Amygdala (tissue), 56 donors: ENCODE measurements at regions not wholly inside any gene's neighbourhood (a gene's known extent, or its start where the extent isn't known, plus 50 kb on each side); places are given as distances from the start of the nearest gene placed in this dataset.
A peak's percentile ranks its signal among the peaks of the same experiment; 100 is the strongest.

Experiments used
- DNase-seq, 56 donors: peaks; one replicate each; lab custom pipeline; 2025; lab: John Stamatoyannopoulos, UW

DNA sequence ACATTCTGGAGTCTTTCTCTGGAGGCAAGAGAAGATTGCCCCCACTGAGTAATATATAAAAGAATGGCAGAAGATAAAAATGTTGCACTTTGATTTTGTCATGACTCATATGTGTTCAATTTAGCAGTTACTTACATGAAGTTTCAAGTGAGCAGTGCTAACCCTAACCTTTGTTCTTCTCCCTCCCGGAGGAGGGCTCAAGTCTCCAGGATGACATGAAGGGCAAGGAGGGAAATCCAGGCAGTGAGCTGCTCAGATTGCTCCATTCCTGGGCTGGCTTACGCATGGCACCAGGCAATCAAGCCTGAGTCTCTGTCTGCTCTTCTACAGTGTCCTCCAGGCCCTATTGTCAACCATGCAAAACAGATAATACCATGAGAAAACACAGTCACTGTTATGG is 322.3 kb downstream of the DUSP6 start:
- no peak for DNase-seq

DNA sequence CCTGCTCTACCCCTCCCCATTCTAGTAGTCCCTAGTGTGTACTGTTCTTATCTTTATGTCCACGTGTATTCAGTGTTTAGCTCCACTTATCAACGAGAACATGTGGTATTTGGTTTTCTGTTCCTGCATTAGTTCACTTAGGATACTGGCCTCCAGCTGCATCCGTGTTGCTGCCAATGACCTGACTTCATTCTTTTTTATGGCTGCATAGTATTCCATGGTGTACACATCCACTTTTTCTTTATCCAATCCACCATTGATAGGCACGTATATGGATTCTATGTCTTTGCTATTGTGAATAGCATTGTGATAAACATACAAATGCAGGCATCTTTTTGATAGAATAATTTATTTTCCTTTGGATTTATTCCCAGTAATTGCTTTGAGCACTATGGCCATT is 327.7 kb downstream of the DUSP6 start:
- no peak for DNase-seq

DNA sequence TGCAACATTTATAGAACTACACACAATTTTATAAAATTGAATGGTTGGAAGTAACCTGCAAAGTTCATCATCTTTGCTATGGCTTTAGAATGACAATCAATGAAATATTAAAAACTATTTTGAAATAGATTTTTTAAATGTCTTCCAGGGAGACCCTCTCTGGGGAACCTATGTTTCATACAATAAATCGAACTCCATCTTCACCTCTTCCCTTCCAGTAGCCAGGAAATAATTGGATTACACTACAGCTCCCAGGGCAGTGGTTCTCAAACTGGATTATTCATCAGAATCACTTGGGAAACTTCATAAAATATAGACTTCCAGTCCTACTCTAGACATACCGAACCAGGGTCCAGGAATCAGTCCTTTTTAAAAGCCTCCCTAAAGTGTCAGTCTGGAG is 328.4 kb downstream of the DUSP6 start:
- DNase-seq, result no peak

GRCh38 chr12:89020689-89021088 is 331.6 kb downstream of the DUSP6 start:
- no peak for DNase-seq

- no peak for DNase-seq
These were observed 332.2 kb downstream of the DUSP6 start for GRCh38 chr12:89020121-89020480.

DNA sequence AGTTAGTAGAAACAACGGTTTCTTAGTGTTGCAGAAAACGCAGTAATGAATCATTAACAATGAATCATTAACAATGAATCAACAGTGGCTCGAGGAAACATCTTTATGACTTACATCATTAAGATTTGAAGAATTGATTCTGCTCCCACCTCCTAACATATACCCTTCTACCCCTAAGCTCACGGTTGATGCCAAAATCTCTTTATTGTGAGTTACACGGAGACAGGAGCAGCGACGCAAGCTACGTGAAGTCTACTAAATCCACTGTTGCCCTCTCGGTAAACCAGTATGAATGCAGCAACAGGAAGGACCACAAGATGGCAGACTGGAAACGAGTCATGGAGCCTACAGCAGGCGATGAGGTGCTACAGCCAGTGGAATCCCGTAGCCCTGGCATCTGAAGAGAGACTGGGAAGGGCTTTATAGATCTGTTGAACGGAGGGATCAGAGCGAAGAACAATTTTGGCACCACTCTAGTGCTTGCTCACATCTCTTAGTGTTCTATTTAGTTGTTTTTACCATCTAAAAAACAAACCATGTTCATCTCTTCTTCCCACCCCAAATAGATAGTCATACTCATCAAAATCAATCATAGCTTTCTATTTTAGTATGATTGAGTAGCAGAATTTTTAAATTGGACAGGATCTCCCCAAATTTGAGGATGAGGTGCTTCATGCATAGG is 332.7 kb downstream of the DUSP6 start:
- peak in 52 of 56 donors; percentile 4 to 87 (median 56) for DNase-seq

- DNase-seq, result peak in 21 of 56 donors; percentile 1 to 65 (median 8)
These were observed 335.1 kb downstream of the DUSP6 start for GRCh38 chr12:89016970-89017778.

DNA sequence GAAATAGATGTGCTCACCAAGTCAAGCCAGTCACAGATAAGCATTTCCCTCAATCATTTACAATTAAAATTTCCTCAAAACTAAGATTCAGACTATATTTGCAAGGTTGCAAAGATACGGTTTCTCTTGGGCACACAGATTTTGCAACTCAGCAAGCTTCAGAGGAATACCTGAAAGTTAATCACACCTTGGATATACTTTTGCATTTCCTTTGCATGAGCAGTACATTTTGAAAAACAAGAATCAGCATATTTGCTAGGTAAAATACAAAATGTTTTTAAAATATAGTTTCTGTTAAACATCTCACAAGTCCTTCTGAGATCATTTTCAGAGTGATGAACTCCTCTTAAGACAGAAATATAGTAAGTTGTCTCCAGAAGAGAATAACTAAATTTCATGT is 336.9 kb downstream of the DUSP6 start:
- no peak for DNase-seq

GRCh38 chr12:88998421-88998820 is 353.9 kb downstream of the DUSP6 start:
- no peak for DNase-seq

- DNase-seq, result no peak
These were observed 356.0 kb downstream of the DUSP6 start for GRCh38 chr12:88996200-88996788.

DNA sequence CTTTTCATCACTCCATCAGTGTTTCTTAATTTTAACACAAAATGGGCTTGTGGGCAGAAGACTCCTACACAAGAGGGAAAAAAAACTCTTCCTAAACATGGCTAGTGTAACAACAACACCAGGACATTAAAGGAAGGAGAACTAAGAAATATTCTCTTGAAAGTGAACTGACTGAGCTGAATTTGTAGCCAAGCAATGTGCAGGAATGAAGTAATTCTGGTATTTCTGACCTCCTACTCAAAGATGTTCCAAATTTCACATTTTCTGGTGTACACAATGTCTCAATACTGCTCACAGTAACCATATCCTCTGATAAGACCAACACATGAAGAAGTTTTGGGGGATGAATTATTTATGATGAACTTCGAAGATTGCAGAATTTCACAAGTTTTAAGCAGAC is 357.3 kb downstream of the DUSP6 start:
- no peak for DNase-seq

DNA sequence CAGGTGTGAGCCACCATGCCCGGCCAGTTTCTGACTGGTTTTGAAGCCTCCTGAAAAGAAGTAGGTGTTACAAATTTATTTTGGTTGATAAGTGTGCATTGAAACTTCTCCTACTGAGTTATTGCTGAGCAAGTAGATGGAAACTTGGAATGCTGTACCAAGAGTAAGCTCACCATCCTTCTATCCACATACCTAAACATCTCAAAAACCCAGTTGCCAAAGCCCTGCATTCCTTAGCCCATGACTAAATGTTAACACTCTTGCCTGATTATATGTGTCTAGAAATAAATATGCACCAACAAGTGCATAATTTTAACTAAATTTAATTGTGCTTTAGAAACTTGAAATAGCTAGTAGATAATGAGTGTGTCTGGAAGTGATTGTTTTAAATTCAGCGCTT is 357.8 kb downstream of the DUSP6 start:
- no peak for DNase-seq

DNA sequence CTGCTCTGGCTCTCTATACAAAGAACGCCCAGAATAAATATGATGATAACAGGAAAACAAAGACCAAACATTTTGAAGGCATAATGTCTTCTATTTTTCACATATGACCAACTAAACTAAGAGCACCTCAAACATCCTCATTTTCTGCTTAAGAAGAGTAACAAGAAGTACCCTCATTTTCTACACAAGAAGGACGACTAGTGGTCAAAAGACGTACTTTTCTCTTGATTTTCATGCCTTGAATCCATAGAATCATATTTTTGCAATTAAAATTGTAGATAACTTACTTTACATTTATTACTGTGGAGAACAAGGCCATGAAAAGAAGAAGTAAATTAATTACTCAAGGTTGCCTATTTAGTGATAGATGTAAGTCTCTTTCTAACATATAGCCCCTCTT is 358.6 kb downstream of the DUSP6 start:
- no peak for DNase-seq

DNA sequence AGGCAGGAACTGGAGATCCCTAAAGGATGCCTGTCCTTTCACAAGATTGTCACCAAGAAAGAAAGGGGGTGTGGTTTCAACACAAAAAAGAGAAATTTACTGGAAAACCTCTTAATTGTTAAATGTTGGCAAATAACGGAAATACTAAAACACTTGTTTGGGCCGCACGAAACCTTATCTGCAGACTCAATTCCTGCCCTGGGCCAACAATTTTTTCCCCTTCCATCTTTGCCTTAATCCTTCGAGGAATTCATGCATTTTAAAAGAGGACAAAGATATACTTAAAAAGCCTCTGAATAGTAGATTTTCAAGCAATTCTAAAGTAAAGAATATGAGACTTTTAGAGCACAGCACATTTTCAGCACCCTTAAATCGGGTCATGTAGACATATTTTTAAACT is 366.2 kb downstream of the DUSP6 start:
- no peak for DNase-seq

GRCh38 chr12:88985631-88986030 is 366.7 kb downstream of the DUSP6 start:
- DNase-seq, result no peak

DNA sequence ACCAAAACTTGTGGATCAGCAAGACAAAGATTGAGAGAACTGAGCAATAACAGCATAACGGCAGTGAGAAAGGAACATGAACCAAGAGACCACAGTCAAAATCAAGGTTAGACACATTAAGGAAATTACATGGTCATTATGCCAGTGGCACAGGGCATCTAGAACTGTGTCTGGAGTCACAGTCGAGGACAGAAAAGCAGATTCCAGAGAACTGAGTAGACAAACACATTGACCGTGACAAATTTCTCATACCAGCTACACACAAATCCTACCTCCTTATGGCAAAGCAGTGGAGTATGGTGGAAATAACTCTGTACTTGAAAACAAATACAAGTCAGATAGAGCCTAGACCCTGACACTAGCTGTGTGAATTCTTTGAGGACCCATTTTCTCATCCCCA is 367.3 kb downstream of the DUSP6 start:
- no peak for DNase-seq

DNA sequence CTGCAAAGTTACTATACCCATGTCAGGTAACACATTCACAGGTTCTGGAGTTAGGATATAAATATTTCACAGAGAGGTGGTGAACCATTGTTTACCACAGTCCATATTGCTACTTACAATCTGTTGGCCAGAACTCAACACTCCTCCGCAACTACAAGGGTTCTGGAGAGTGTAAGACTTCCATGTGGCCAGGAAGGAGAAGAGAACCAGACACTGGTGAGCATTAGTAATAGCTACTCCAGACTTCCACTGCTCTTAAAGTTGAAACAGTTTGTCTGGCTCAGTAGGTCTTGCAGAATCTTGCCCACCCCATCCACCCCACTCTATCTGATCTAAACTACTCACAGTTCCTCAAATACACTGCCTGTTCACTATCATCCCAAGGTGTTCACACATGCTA is 369.6 kb downstream of the DUSP6 start:
- DNase-seq, result no peak

DNA sequence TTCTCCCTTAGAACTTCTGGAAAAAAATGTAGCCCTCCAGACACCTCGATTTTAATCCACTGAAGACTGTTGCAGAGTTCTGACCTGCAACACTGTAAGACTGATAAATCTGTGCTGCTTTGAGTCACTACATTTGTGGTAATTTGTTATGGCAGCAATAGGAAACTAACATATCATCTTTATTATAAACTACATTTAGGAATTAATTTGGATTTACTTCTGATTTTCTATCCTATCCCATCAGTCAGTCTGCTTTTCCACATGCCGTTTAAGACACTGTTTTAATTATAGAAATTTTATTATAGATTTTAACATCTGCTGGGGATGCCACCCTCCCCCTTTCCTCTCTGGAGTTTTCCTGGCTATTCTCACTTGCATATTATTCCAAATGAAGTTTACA is 375.2 kb downstream of the DUSP6 start:
- DNase-seq, result no peak

DNA sequence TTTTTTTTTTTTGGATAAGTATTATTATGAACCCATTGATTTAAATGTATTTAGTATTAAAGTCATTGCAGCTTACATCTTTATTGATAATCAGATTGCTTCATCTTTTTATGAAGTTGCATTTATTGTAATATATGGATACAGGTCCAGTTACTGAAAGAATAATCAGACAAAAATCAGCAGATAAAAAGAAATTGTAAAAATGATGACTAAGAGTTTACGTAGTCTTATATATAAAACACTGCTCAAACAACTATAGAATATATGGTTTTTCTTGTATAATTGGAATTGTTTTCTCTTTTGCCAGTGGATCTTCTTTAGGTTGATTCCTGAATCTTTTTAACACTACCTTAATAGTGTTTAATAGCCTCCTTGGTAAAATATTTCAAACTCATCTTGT is 378.3 kb downstream of the DUSP6 start:
- DNase-seq, result no peak

GRCh38 chr12:88970740-88971139 is 381.6 kb downstream of the DUSP6 start:
- DNase-seq, result no peak

DNA sequence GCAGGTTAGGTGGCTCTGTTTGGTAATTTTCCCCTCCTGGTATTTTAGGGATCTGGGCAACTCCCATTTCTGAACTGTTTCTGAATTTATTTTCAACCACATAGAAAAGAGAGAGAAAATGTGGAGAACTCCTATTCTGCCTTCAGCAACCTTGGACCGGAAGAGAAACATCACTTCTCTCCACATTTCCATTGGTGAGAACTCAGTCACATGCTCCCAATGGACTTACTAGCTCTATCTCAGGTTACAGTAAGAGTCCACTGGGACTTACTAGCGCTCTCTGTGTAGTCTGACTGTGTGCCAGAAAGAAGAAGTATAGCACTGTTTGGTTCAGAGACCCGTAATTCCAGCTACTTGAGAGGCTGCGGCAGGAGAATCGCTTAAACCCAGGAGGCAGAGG is 383.2 kb downstream of the DUSP6 start:
- DNase-seq, result no peak
